WERI-Rb-1 (cell line): ENCODE measurements at regions not wholly inside any gene's neighbourhood (a gene's known extent, or its start where the extent isn't known, plus 50 kb on each side); places are given as distances from the start of the nearest gene placed in this dataset.

Source experiments
- DNase-seq: peaks from one replicate; pipeline ENCODE4 v3.0.0-alpha.2; 2020
- H3K27ac ChIP-seq: fragments of 250-450 bp; sonication (Bioruptor Pico); 2 replicates; pipeline ENCODE4 v1.5.1; 2020; ENCODE audit warnings: mild to moderate bottlenecking, moderate library complexity
- H3K27me3 ChIP-seq: fragments of 250-450 bp; sonication (Bioruptor Pico); 2 replicates; pipeline ENCODE4 v1.5.1; 2021; ENCODE audit warnings: mild to moderate bottlenecking, low read depth, moderate library complexity; ENCODE audit not compliant: insufficient read depth, severe bottlenecking
- H3K36me3 ChIP-seq: fragments of 250-450 bp; sonication (Bioruptor Pico); 2 replicates; pipeline ENCODE4 v1.5.1; 2020; ENCODE audit warnings: mild to moderate bottlenecking, moderate library complexity
- H3K4me3 ChIP-seq: 2 replicates; pipeline ENCODE4 v1.5.1; 2011; ENCODE audit warnings: low read depth, mild to moderate bottlenecking, control low read depth, low read length
- H3K9me3 ChIP-seq: fragments of 250-450 bp; sonication (Bioruptor Pico); 2 replicates; pipeline ENCODE4 v1.5.1; 2021; ENCODE audit warnings: mild to moderate bottlenecking, moderate library complexity; ENCODE audit not compliant: severe bottlenecking
- TF ChIP-seq, protein P1 (sequence below): IDR thresholded peaks from 2 replicates; pipeline ENCODE4 v1.5.1; 2011; ENCODE audit warnings: low read depth, mild to moderate bottlenecking, control low read depth, inconsistent platforms, low read length

DNA sequence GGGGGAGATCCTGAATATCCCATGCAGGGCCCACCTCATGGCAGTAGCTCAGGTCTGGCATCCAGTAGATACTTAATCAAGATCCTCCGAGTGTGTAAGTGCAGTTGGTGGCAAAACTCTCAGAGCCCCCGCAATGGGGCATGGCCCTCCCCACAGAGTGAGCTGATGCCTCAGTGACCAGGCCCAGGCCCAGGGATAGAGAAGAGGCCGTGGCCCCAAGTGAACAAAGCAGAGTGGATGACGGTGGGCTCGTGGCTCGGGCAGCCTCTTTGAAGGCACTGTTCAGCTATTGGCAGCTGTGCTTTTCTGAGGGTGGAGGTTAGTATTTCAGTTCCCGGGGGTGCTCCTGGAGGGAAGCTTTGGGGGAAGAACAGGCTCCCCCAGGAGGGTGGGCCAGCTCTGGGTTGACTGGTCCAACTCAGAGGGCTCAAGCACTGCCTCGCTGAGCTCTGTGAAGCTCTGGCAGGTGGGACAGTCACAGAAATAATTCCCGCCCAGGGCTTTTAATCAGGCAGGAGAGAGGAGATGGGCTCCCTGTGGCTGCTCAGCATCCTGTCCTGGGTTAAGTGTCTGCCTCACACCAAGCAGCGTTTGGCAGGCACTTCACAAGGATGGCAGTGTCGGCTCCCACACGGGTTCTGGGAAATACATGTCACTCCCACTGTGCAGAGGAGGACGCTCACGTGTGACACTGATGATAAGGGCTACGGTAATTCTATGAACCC lies 583.6 kb downstream of the TCERG1L start:
- H3K4me3 ChIP-seq: no peak overlapping the region
- DNase-seq: no peak
- no peaks in the 10 kb centered on the region for H3K9me3 ChIP-seq
- H3K36me3 ChIP-seq: no peaks in the 10 kb centered on the region
- TF ChIP-seq, protein P1, sequence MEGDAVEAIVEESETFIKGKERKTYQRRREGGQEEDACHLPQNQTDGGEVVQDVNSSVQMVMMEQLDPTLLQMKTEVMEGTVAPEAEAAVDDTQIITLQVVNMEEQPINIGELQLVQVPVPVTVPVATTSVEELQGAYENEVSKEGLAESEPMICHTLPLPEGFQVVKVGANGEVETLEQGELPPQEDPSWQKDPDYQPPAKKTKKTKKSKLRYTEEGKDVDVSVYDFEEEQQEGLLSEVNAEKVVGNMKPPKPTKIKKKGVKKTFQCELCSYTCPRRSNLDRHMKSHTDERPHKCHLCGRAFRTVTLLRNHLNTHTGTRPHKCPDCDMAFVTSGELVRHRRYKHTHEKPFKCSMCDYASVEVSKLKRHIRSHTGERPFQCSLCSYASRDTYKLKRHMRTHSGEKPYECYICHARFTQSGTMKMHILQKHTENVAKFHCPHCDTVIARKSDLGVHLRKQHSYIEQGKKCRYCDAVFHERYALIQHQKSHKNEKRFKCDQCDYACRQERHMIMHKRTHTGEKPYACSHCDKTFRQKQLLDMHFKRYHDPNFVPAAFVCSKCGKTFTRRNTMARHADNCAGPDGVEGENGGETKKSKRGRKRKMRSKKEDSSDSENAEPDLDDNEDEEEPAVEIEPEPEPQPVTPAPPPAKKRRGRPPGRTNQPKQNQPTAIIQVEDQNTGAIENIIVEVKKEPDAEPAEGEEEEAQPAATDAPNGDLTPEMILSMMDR: no peak
- no peak overlapping the region for H3K27ac ChIP-seq
- H3K27me3 ChIP-seq: no peaks in the 10 kb centered on the region

DNA sequence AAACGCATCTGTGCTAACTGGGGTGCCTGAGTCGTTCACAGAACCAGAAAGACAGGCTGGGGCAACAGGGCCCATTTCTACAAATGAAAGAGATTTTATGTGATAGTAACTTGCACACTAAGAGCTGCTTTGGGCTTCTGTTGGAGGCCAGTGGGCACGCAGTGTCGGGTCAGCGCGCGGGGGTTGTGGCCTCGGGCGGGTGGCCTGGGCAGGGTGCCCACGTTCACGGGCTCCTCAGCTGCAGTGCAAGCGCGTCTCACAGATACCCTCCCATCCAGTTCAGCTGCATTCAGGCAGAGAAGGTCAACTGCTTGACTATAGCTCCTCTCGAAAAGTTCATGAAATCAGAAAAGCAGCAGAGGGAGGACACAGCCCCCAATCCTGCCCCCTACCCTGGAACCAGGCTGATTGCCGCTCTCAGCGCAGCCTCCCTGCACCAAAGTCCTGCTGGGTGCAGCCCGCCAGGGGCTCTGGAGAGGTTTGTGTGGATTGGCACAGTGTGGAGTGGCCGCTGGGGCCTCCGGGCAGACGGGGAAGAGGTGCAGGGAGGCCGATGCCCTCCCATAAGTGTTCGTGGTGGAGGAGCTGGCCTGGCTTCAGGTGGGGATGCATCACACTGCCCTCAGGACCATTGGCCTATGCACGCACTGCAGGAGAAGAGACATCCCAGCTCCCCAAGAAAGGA lies 582.8 kb downstream of the TCERG1L start:
- H3K36me3 ChIP-seq: no peaks in the 10 kb centered on the region
- no peaks in the 10 kb centered on the region for H3K9me3 ChIP-seq
- no peak overlapping the region for H3K27ac ChIP-seq
- no peaks in the 10 kb centered on the region for H3K27me3 ChIP-seq
- DNase-seq: no peak
- TF ChIP-seq, protein P1: no peak
- no peak overlapping the region for H3K4me3 ChIP-seq

DNA sequence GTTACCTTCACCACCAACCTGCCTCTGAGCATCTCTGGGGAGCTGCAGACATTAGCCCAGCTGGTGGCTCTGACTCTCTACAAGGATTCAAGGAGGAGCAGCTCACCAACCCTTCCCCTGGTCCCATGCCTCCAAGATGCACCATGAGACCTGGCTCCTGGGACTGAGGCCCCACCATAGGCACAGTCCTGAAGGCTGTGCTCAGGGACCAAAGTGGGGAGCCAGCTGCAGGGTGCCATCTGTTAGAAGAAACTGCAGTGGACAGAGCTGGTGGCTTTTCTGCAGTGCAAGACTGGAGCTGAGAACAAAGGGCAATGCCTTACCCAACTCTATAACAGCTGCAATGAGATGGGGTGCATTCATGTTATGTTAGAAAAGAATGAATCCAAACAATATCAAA lies 581.6 kb downstream of the TCERG1L start:
- Histone ChIP-seq H3K9me3 (no peaks in the 10 kb centered on the region), H3K4me3 (no peak overlapping the region), H3K36me3 (no peaks in the 10 kb centered on the region), H3K27ac (no peak overlapping the region), H3K27me3 (no peaks in the 10 kb centered on the region)
- DNase-seq: no peak
- TF ChIP-seq, protein P1: no peak

DNA sequence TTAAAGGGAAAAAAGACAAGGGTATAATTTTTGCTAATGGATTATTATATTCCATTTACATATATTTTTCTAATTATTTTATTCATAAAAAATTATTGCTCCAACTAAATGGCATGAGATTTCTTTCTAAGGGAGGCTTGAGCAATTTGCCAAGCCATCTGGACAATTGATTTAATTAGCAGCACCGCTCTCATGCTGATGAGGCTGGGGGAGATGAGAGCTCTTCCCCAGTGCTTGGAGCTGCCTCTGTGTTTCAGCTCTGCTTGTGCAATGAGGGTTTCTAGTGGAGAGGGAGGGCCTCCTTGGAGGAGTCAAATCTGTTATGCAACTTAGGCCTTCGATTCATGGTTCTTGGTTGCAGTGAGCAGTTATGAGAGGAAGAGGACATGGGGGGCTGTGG lies 574.3 kb downstream of the TCERG1L start:
- H3K27me3 ChIP-seq: no peaks in the 10 kb centered on the region
- TF ChIP-seq, protein P1: no peak
- no peaks in the 10 kb centered on the region for H3K9me3 ChIP-seq

DNA sequence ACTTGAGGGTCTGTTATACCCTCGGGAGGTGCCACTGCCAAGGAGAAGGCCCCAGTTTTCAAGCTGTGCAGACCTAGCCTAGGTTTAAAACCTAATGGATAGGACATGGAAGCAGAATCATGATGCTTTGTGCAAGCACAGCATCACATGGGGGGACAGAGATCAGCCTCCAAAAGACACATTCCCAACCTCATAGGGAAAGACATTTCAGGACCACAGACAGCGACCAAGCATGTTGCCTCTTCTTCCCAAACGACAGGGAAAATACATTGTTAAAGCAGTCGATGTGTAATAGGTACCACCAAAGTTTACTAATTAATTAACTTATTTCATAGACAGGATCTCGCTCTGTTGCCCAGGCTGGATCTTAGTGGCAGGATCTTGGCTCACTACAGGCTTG lies 573.9 kb downstream of the TCERG1L start:
- no peak overlapping the region for H3K4me3 ChIP-seq
- no peaks in the 10 kb centered on the region for H3K27me3 ChIP-seq
- no peaks in the 10 kb centered on the region for H3K36me3 ChIP-seq
- H3K27ac ChIP-seq: no peak overlapping the region
- DNase-seq: no peak
- TF ChIP-seq, protein P1: no peak
- no peaks in the 10 kb centered on the region for H3K9me3 ChIP-seq

More for the DNA sequence above, 574.3 kb downstream of the TCERG1L start:
- Histone ChIP-seq H3K4me3 (no peak overlapping the region), H3K27ac (no peak overlapping the region), H3K36me3 (no peaks in the 10 kb centered on the region)
- DNase-seq: no peak
